HFFc6 (cell line): ENCODE measurements at regions not wholly inside any gene's neighbourhood (a gene's known extent, or its start where the extent isn't known, plus 50 kb on each side); places are given as distances from the start of the nearest gene placed in this dataset.

Experiments used
- DNase-seq: peaks from one replicate; pipeline ENCODE4 v3.0.0-alpha.2; 2018
- H3K27ac Mint-ChIP-seq: 2 replicates; pipeline ENCODE4 v1.8.0; 2020; ENCODE audit warnings: mild to moderate bottlenecking, mixed read lengths
- H3K27me3 Mint-ChIP-seq: 2 replicates; pipeline ENCODE4 v1.8.0; 2021; ENCODE audit warnings: mild to moderate bottlenecking, moderate library complexity, mixed read lengths; ENCODE audit not compliant: insufficient read depth
- H3K36me3 Mint-ChIP-seq: 2 replicates; pipeline ENCODE4 v1.8.0; 2021; ENCODE audit warnings: low read depth, mixed read lengths
- H3K4me1 Mint-ChIP-seq: 2 replicates; pipeline ENCODE4 v1.8.0; 2020; ENCODE audit warnings: low read depth, mixed read lengths
- H3K4me3 Mint-ChIP-seq: 2 replicates; pipeline ENCODE4 v1.8.0; 2020; ENCODE audit warnings: mild to moderate bottlenecking, moderate library complexity, mixed read lengths
- H3K9me3 Mint-ChIP-seq: 2 replicates; pipeline ENCODE4 v1.8.0; 2020; ENCODE audit warnings: mild to moderate bottlenecking, mixed read lengths
- TF ChIP-seq, protein P1 (sequence below): fragments of 200-600 bp; sonication (generic); IDR thresholded peaks from 2 replicates; pipeline ENCODE4 v1.5.0; 2021; ENCODE audit warnings: antibody characterized with exemption, mild to moderate bottlenecking

- DNase-seq: no peak
- H3K4me3 Mint-ChIP-seq: no peak overlapping the region
- H3K36me3 Mint-ChIP-seq: no peaks in the 10 kb centered on the region
- H3K27ac Mint-ChIP-seq: no peak overlapping the region
- peaks cover 1% of the 10 kb centered on the region for H3K27me3 Mint-ChIP-seq
- no peaks in the 10 kb centered on the region; the same call in none of the 2 replicates for H3K9me3 Mint-ChIP-seq
- TF ChIP-seq, protein P1, sequence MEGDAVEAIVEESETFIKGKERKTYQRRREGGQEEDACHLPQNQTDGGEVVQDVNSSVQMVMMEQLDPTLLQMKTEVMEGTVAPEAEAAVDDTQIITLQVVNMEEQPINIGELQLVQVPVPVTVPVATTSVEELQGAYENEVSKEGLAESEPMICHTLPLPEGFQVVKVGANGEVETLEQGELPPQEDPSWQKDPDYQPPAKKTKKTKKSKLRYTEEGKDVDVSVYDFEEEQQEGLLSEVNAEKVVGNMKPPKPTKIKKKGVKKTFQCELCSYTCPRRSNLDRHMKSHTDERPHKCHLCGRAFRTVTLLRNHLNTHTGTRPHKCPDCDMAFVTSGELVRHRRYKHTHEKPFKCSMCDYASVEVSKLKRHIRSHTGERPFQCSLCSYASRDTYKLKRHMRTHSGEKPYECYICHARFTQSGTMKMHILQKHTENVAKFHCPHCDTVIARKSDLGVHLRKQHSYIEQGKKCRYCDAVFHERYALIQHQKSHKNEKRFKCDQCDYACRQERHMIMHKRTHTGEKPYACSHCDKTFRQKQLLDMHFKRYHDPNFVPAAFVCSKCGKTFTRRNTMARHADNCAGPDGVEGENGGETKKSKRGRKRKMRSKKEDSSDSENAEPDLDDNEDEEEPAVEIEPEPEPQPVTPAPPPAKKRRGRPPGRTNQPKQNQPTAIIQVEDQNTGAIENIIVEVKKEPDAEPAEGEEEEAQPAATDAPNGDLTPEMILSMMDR: no peak
- H3K4me1 Mint-ChIP-seq: no peaks in the 10 kb centered on the region
Measured at GRCh38 chr13:77437267-77437666, 98.2 kb upstream of the SCEL start.

- TF ChIP-seq, protein P1: no peak
- Mint-ChIP-seq H3K27ac (no peak overlapping the region), H3K4me1 (no peaks in the 10 kb centered on the region; the same call in 1 of the 2 replicates)
Measured at GRCh38 chr13:77434289-77434688, 101.2 kb upstream of the SCEL start.

DNA sequence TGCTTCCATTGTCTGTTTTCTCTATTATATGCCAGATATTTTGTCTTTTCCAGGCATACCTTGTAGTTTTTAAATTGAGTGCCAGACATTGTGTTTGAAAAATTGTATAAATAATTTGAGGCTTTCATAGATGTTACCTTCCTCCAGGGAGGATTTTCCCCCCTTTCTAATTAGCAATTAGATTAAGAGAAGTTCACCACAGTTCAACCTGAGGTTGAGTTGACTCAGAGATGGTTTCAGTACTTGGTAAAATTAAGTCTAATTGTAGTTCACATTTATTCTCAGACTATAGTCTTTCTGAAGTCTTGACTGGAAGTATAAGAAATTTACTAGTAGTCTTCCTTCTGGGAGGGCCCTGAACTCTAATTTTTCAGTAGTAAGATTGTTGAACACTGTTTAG is 104.1 kb upstream of the SCEL start:
- Mint-ChIP-seq H3K4me3 (no peak overlapping the region), H3K27me3 (no peaks in the 10 kb centered on the region; the same call in 1 of the 2 replicates), H3K27ac (no peak overlapping the region), H3K4me1 (no peaks in the 10 kb centered on the region; the same call in 1 of the 2 replicates), H3K36me3 (no peaks in the 10 kb centered on the region), H3K9me3 (no peaks in the 10 kb centered on the region; the same call in 1 of the 2 replicates)
- no peak for DNase-seq
- TF ChIP-seq, protein P1: no peak

More at GRCh38 chr13:77434289-77434688, 101.2 kb upstream of the SCEL start:
- H3K4me3 Mint-ChIP-seq: no peak overlapping the region
- H3K36me3 Mint-ChIP-seq: no peaks in the 10 kb centered on the region
- peaks cover 1% of the 10 kb centered on the region; the same call in 1 of the 2 replicates for H3K27me3 Mint-ChIP-seq
- no peaks in the 10 kb centered on the region; the same call in none of the 2 replicates for H3K9me3 Mint-ChIP-seq
- no peak for DNase-seq

GRCh38 chr13:77430377-77430951 is 103.6 kb upstream of the MYCBP2 start:
- Mint-ChIP-seq H3K27ac (no peak overlapping the region), H3K4me1 (no peaks in the 10 kb centered on the region; the same call in 1 of the 2 replicates), H3K36me3 (no peaks in the 10 kb centered on the region), H3K4me3 (no peak overlapping the region), H3K9me3 (no peaks in the 10 kb centered on the region), H3K27me3 (no peaks in the 10 kb centered on the region; the same call in 1 of the 2 replicates)
- TF ChIP-seq, protein P1: no peak
- no peak for DNase-seq

DNA sequence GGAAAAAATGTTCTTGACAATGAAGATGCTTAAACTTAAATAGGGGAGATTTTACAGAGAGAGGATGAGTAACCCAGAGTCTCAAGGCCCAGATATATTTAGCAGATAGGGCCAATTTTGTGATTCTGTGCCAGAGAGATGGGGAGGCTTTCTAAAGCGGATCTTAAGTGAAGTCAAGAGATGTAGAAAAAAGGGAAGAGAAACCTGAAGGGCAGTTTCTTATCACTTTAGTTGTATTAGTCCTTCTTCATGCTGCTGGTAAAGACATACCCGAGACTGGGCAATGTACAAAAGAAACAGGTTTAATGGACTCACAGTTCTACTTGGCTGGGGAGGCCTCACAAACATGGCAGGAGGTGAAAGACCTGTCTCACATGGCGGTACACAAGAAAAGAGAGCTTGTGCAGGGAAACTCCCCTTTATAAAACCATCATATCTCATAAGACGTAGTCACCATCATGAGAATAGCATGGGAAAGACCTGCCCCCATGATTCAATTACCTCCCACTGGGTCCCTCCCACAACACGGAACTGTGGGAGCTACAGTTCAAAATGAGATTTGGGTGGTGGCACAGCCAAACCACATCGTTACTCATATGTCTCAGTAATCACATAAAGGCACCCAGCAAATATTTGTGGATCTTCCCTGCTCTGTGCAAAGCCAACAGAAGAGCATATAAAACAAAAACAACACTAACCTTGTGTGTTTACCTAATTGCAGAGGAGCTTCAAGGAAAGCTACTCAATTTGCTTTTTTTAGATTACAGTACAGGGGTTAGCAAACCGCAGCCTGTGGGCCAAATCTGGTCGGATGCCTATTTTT is 102.6 kb upstream of the MYCBP2 start:
- Mint-ChIP-seq H3K4me3 (no peak overlapping the region), H3K9me3 (no peaks in the 10 kb centered on the region), H3K4me1 (no peaks in the 10 kb centered on the region; the same call in 1 of the 2 replicates), H3K27me3 (no peaks in the 10 kb centered on the region; the same call in 1 of the 2 replicates), H3K27ac (no peak overlapping the region), H3K36me3 (no peaks in the 10 kb centered on the region)
- DNase-seq: peak; percentile 7
- TF ChIP-seq, protein P1: no peak
